ENCODE measurements at regions not wholly inside any gene's neighbourhood (a gene's known extent, or its start where the extent isn't known, plus 50 kb on each side); places are given as distances from the start of the nearest gene placed in this dataset.

DNA sequence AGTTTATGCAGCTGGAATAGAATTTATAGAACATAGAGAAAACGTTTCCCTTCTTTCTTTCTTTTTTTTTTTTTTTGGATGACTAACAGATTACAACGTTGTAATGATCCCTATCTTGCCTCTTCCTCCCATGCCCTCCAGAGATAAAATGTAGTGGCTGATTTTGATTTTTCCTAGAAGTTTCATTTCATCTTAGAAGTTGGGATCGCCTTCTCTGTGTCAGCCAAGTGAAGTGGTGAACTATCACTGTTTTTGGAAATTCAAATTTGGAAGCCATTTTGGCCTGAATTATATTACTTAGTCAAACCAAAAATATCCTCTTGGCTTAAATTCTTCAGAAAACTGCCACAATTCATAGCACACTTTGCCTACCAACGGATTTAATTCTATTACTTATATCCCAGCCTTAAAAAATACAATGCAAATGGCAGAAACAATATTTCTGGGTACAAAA is 1025.5 kb upstream of the NR2F2 start:
- no peak for TF ChIP-seq CTCF (conservative IDR thresholded peaks at IDR 0.05; ENCODE audit: low read depth, low read length)
- no peak for TF ChIP-seq EZH2 (IDR thresholded peaks at IDR 0.05; ENCODE audit: borderline replicate concordance, low read depth, low read length, poor library complexity, severe bottlenecking)
